NT2/D1 (cell line): ENCODE measurements at regions not wholly inside any gene's neighbourhood (a gene's known extent, or its start where the extent isn't known, plus 50 kb on each side); places are given as distances from the start of the nearest gene placed in this dataset.

ENCODE experiments used
- SUZ12 ChIP-seq: IDR thresholded peaks from 2 replicates; pipeline ENCODE4 v1.6.1; 2011; ENCODE audit not compliant: insufficient read length, insufficient read depth; ENCODE audit errors: extremely low read depth
- YY1 ChIP-seq: IDR thresholded peaks from 2 replicates; pipeline ENCODE4 v1.6.1; 2011; ENCODE audit not compliant: insufficient read length, insufficient read depth
- ZNF274 ChIP-seq: IDR thresholded peaks from 2 replicates; pipeline ENCODE4 v1.6.1; 2011; ENCODE audit warnings: mild to moderate bottlenecking, low read depth, low read length

- no peak for TF ChIP-seq YY1
- TF ChIP-seq SUZ12 = no peak
- no peak for TF ChIP-seq ZNF274
These were observed 172.7 kb upstream of the MYCN start for GRCh38 chr2:15767679-15768078.
